Embryonic facial prominence (tissue), 1 donor: ENCODE measurements at regions not wholly inside any gene's neighbourhood (a gene's known extent, or its start where the extent isn't known, plus 50 kb on each side); places are given as distances from the start of the nearest gene placed in this dataset.

Experiments
- DNase-seq: peaks from one replicate; pipeline ENCODE4 v3.0.0-alpha.2; 2016; ENCODE audit errors: extremely low spot score

DNA sequence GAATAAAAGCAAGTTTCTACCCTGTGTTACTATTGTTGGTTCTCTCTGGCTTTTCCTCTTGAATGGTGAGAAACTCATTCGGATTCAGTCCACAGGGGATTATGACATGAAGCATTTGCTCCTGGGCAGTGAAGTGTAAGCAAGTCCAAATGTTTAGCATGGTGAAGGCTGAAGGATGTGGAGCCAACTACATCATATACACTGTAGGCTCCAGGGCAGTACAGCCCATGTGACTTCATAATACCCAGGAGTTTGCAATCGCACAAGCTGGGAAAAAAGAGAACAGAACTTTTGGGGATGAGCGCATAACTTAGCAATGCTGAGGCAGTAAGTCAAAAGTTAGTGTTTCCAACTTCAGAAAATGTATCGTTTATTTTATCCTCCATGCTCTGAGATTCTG, 695.7 kb upstream of the POU3F3 start:
- no peak for DNase-seq

DNA sequence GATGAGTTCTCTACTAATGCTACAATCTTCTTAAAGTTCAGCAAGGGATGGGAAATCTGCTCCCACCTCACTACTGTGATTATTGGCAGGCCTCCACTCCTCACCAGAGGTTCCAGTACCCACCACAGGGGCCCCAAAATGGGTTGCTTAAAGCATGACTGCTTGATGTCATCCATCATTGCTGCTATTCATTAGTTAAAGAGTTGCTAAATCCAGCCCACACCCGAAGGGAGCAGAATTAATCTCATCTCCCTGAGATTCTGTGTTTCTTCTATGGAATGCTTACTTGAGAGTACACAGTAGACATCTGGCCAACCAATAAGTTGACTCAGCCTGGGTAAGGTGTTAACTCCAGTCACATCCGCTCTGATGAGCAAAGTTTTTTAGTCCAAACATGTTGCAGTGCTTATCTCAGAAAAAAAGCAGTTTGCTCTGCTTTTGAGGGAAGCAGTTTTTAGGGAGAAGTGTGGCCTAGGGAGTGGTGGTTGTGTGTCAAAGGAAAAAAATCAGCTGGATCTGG, 690.2 kb upstream of the POU3F3 start:
- no peak for DNase-seq

DNA sequence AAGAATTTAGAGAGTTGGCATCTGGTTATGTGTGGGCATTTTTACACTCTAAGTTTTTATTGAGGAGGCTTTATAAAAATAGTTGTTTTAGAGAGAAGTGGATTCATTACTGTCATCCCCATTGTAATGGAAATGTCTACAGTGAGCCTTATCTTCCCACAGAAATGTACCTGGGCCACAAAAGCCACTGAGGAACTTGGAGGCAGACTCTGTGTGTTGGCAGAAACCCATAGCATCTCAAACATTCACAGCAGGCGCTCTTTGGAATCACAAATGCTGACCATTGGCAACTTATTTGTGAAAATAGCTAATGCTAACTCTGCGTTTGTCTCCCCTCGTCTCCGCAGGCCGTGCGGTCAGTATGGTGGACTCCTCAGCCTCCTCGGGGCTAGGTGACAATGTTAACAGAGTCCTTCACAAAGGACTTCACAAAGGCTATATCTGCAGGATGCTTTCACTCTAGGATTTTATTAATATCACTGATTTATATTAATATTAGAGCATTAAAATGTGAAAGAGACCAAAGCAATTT, 689.1 kb upstream of the POU3F3 start:
- DNase-seq, result no peak

DNA sequence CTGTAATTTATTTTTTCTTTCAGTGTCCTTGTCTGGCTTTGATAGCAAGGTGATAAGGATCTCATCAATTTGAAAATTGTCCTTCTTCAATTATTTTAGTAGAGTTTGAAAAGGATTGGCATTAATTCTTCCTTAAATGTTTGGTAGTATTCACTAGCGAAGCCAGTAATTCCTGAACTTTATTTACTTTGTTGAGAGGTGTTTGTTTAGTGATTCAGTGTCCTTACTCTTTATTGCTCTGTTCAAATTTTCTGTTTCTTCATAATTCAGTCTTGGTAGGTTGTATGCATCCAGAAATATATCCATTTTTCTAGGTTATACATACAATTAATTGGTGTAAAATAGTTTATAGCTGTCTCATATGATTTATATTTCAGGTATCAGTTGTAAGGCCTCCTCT, 676.7 kb upstream of the POU3F3 start:
- DNase-seq, result no peak

DNA sequence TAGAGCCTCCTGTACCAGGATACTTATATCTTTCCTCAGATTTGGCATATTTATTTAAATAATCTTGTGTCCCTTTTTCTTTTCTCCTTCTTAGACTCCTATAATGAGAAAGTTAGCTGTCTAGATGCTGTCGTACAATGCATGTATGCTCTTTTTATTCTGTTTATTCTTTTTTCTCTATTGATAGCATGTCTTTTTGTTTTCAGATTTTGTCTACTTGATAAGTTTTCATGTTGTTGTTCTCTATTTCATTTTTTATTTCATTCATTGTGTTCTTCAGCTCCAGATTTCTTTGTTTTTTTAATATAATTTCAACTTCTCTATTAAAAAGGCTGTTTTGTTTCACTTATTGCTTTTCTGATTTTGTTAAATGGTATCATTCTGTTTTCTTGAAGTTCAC, 674.3 kb upstream of the POU3F3 start:
- DNase-seq, result no peak

DNA sequence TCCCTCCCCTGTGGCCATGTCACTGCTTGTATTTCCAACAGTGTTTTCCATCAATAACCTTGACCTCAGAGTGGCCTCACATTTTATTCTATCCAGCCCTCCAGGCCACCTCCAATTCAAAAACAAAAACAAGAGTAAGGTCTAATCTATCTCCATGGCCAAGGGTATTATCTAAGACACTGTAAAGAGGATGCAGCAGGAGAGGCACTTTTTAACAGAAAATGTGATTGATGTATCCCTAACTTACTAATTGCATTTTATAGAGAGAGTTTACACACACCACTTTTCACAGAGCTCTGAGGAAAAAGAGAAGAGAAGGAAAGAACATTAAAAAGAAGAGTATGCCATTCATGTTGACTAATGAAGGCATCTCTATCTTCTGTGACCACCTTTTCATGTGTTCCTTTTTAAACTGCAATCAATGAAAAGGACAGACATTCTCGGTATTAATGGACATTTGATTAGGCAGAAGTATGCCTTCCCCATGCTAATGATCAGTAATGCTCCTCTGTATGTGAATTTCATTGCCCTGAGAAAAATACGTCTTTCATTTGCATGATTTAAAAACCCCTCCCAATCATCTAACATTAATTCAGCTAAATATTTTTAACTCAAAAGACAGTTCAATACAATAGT, 653.3 kb upstream of the POU3F3 start:
- no peak for DNase-seq

DNA sequence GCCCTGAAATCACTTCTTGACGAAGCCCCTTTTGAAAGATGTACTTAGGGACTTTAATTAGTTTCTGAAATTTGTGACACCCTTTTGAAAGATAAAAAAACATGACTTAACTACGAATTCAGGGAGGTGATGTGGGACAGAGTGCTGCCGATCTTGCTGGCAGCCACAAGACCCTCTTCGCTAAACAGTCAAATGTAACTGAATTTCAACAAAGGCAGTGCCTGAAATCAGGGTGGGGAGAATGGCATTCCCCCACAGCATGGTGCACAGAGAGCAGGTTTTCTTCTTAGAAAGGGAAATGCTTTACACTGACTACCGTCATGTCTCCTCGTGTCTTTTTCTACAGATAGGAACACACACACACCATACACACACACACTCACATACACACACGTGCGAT, 640.2 kb upstream of the POU3F3 start:
- DNase-seq, result no peak

DNA sequence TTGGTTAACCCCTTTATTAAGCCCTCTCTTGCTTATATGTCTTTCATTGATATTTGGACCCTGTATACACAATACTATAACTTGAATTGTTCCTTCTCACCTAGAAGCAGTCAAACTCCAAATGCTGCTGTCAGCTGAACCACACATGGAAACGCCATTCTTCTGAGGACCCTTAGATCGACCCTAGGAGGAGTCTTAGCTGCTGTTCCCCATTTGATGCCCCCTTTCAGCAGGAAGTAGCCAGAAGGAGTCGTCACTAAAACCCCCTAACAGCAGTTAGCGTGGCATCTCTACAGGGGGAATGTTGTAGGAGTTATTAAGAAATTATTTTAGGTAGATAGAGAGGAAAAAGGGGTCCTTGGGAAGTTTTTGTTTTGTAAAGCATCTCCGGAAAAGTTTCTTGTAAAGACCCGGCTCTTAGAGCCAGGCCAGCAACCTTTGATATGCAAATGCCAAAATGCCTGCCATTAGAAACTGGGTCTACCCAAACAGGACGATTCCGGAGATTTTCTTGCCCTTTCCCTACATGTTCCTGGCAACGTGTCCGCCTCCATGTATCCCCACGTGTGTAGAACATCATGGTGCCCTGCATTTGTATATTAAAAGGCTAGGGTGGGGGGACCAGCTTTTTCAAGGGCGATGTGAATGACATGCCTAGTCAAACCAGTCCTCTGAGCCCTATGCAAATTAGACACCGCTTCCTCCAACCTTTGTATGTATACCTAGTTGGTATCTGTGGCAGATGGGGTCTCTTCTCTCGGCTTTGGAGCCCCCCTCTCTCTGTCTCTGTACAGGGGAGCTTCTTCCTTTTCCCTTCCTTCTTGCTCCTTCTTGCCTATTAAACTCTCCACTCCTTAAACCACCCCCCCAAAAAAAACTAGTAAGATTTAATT, 638.4 kb upstream of the POU3F3 start:
- no peak for DNase-seq

DNA sequence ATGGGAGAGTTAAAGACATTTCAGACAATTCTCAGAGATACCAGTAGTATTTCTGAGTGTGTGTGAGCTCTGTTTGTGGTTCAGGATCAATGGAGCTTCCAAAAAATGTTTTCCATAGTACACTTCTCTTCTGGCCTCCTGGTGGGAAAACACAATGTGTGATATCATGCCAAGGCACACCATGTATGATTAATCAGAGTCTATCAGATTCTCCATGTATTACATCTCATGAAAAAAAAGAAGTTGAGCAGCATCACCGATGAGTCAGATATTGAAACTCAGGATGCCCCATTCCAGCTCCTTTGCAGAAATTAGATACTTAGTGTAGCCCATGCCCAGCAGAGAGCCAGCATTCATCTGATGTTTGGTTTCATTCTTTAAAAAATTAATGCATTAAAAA, 620.3 kb upstream of the POU3F3 start:
- no peak for DNase-seq

DNA sequence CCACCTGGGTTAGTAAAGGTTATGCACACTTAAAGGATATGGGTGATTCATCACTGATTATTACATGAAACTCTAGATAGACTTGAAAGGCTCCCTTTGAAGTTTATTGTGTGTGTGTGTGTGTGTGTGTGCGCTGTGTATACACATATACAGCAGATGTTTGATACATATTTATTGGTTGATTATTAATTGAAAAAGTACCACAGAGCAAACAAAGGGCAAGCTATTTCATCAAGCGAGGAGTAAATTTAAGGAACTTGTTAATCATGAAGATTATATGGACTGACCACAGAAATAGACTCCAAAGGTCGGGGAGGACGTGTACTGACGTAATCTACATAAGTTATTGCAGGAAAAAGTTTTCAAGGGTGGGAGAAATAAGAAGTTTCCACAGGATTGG, 617.4 kb upstream of the POU3F3 start:
- no peak for DNase-seq

DNA sequence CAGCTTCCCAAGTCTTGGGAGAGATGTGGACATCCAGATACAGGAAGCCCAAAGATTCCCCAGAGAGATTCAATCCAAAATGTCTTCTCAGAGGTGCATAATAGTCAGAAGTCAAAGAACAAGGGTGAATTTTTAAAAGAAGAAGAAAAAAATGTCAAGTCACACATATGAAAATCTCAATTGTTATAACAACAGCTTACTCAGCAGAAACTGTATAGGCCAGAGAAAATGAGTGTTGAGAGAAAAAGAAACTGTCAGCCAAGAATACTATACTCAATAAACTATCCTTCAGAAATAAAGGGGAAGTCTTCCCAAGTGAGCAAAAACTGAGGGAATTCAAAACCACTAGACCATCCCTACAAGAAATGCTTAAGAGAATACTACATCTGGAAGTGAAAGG, 612.9 kb upstream of the POU3F3 start:
- DNase-seq, result no peak

DNA sequence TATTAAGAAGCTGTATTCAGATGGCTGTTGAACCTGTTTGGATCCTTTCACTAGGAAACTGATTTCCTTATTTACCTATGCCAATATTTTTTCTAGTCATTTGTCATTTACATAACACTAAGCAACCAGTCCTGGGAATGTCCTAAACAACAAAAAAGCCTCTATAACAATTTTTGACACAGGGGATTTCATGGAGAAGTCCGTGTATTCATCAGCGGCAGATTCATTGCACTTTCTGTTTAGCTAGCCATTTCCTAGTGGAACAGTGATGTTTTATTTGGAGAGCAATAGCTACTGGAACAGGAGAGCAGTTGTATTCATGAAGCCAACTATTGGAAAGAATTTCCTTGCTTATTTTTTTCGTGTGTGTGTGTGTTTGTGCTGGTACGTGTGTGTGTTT, 604.3 kb upstream of the POU3F3 start:
- no peak for DNase-seq

DNA sequence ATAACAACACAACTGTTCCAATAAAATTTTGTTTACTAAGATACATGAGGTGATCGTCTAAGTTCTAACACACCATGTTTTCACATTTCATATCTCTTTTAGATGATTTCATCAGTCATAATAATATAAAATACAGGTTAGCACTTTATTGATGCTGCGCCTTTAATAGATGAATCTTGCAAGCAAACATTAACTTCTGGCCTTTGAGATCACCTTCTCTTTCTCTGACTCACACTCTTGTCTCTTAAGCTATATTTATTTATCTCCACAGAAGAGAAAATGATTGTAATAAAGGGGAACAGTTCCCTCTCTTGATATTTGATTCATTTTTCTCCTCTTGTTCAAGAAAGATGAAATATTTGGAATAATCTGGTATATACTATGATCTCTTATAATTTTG, 603.3 kb upstream of the POU3F3 start:
- no peak for DNase-seq

DNA sequence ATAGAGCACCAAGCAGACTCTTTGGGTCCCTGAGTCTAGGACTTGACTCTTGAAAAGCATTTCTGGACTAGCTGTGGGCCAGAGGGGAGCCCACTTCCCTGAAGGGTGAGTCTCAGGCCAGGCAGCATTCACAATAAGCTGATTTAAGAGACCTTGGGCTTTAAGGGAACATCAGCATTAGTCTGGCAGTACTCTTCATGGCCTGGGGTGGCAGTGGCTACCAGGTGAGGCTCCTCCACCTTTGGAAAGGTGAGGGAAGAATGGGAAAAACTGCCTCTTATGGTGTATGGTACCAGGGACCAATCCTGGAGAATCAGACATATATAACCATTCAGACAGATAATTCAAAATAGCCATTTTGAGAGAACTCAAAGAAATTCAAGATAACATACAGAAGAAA, 599.9 kb upstream of the POU3F3 start:
- DNase-seq, result no peak

DNA sequence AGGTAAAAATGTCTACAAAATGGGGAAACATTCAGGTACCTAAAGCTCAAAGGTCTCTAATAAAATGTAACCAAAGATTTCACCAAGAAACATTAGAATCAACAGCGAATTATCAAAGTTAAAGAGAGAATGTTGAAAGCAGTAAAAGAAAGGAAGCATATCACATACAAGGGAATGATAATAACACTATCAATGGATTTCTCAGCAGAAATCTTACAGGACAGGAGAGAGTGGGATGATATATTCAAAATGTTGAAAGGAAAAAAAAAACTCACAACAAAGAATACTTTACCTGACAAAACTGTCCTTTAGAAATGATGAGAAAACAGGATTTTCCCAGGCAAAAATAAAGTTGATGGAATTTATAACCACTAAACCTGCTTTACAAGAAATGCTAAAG, 591.2 kb upstream of the POU3F3 start:
- DNase-seq, result no peak

DNA sequence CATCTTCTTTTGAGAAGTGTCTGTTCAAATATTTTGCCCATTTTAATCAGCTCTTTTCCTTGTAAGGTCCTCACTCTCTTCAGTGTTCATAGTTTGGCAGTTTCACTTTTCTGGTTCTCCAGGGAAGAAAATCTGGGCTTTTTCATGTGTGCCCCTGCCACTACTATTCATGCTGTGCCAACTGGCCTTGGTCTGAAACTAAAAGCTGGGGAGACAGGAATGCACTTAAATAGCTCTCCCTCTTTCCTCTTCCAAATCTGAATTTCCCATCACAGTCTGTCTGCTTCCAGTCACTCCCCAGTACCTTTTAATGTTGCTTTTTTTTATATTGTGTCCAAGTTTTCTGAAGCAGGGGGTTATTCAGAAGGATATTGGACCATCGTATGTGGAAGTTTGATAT, 574.3 kb upstream of the POU3F3 start:
- no peak for DNase-seq

DNA sequence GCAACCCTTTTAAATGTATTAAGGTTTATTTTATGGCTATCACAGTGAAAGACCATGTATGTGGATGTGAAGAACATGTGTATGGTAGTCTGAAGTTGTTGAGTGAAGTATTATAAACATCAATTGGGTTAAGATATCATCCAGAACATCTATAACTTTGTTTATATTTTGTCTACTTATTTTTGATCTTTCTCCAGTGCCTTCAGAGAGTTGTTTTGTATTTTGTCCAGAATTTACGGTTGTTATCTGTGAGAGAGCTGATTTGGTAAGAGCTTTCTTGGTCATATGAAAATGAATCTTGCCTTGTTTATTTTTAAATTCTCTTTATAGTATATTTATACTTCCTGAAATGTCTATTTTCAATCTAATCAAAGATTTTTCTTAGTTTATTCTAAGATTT, 573.7 kb upstream of the POU3F3 start:
- DNase-seq, result no peak

DNA sequence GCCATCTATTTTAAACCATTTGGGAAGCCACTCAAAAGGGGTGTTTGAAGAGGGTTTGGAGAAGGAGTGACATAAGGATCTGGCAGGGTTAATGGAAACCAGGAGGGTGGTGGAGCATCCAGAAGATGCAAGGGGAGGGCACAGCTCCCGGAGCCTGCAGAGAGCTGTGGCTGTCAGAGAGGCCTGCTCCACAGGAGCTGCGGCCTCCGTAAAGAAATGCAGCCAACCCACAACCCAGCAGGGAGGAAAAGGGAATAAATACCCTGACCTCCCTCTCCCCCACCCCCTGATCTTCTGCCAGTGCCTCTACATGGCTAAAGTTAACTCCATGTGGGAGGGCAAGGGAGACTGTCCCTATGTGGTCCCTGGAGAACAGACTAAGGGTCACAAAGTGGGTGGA, 567.1 kb upstream of the POU3F3 start:
- no peak for DNase-seq

DNA sequence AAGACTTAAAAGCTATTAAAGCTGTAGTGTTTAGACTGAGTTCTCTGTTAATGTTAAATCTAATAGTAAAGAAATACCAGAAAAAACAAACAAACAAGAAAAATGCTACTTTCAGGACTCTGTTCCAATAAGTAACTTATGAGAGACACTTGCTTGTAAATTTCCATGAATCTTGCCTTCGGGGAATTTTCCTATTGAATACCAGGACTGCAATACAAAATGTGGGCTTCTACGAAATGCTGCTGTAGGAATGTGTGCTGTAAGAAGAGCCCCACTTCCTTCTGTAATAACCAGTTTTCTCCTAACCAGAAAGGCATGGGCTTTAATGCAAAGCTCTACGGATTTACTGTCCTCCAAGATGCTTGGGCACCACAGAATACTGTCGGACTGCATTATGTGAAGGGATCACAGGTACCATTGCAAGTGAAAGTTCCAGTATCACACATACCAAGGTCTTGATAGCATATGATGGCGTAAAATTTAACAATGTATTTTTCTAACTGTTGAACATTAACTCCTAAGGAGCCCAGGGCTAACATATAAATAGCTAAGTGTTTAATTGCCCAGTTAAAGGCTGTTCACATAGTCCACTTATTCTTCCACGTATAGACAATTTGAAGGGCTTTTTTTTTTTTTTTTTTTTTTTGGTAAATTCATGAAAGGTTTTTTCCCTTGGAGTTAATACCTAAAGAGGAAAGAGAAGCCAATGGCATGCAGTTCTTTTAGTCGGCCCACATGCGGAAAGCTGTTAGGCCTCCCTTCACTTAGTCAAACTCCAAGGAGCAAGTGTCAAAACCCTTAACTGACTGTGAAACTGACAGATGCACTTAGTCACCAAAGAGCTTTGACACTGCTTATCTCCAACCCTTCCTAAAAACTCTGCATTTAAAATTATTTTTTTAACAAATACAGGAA, 564.0 kb upstream of the POU3F3 start:
- DNase-seq, result peak; percentile 47

DNA sequence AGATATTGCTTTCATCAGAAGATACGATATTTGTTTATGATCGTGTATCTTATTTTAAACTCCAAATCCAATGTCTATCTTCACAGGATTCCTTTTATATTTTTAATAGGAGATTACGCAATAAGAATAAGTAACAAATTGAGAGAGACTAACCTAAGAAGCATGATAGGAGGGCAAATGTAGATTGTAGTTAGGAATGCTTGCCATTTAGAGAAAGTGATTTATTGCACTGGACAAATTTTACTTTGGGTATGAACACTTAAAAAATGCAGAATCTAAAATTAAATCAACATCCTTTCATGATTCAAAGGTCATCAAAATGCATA, 563.4 kb upstream of the POU3F3 start:
- no peak for DNase-seq

DNA sequence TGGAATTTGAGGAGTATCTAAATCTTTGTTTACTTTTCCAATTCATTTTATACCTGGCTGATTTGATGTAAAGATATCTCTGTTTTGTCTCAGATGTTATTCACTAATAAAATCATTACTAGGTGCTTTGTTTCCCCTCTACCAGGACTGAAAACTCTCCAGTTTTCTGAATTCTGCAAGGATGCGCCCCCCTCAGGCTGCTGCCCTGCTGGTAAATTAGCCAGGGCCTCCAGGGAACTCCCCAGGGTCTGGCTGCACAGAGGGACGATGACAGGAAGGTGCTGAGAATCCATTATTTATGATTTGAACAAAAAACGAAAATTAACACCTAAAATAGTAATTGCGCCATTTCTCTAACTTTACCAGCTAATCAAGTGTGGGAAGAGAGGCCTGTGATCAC, 541.2 kb upstream of the POU3F3 start:
- no peak for DNase-seq

DNA sequence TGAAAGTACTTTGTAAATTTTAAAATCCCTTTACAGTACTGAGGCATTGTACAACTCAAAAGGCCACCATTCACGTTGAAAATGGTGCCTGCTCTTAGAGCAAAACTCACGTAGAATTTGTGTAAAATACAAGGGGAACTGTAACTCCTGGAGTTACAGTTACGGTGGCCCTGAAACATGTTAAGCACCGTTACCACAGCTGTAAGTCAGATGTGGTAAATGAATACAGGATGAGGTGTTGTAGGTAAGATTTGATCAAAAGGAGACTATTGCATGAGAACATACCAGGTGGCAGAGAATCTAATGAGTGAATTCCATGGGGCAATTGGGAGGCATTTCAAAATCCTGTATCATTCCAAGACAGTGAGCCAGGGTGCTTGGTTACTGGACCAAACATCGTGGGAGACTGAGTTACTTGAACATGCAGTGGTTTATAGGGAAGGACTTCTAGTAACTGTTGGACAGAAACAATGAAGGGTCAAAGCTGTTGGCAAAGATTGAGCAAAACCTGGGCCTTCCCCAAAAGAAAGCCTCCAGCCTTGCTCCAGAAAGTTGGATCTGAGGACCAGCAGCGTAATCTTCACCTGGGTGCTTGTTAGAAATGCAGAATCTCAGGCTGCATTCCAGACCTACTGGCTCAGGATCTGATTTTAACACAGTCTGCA, 535.8 kb upstream of the POU3F3 start:
- DNase-seq, result no peak
